Mesothelial cell of epicardium (in vitro differentiated cells): ENCODE measurements at regions not wholly inside any gene's neighbourhood (a gene's known extent, or its start where the extent isn't known, plus 50 kb on each side); places are given as distances from the start of the nearest gene placed in this dataset.
A peak's percentile ranks its signal among the peaks of the same experiment; 100 is the strongest.
"Not testable (repeated sequence)": the region's sequence is repeated elsewhere in the genome, so short reads cannot be mapped to it uniquely, and the experiment has no call there.

ENCODE experiments used
- DNase-seq, 2 experiments: peaks; one replicate each; pipeline ENCODE4 v3.0.0; 2021; ENCODE audit warnings: low spot score in 2 of 2; ENCODE audit not compliant: unreplicated experiment in 2 of 2
- H3K27ac Mint-ChIP-seq: 2 replicates; pipeline ENCODE4 v1.8.0; 2021; ENCODE audit warnings: mixed read lengths
- H3K27me3 Mint-ChIP-seq: 2 replicates; pipeline ENCODE4 v1.8.0; 2021; ENCODE audit warnings: low read depth, mixed read lengths
- H3K36me3 Mint-ChIP-seq: 2 replicates; pipeline ENCODE4 v1.8.0; 2021; ENCODE audit warnings: mixed read lengths
- H3K4me1 Mint-ChIP-seq: 2 replicates; pipeline ENCODE4 v1.8.0; 2021; ENCODE audit warnings: mixed read lengths
- H3K4me3 Mint-ChIP-seq: 2 replicates; pipeline ENCODE4 v1.8.0; 2021; ENCODE audit warnings: mild to moderate bottlenecking, moderate library complexity, mixed read lengths
- H3K9me3 Mint-ChIP-seq: 2 replicates; pipeline ENCODE4 v1.8.0; 2021; ENCODE audit warnings: mixed read lengths
- CTCF ChIP-seq: fragments of 200-600 bp; sonication (generic); IDR thresholded peaks from one replicate; pipeline ENCODE4 v1.5.0; 2021; ENCODE audit warnings: antibody characterized with exemption; ENCODE audit not compliant: unreplicated experiment

GRCh38 chr7:128591705-128592104, 80.4 kb upstream of the GARIN1A start:
- peaks cover 45% of the 10 kb centered on the region for H3K36me3 Mint-ChIP-seq
- H3K4me3 Mint-ChIP-seq = no peak overlapping the region
- H3K27ac Mint-ChIP-seq = no peak overlapping the region
- no peaks in the 10 kb centered on the region for H3K27me3 Mint-ChIP-seq
- no peak for DNase-seq
- peaks cover 3% of the 10 kb centered on the region for H3K9me3 Mint-ChIP-seq
- TF ChIP-seq CTCF = no peak
- peaks cover 5% of the 10 kb centered on the region for H3K4me1 Mint-ChIP-seq

GRCh38 chr7:128592209-128592608, 79.9 kb upstream of the GARIN1A start:
- not testable (repeated sequence) for H3K9me3 Mint-ChIP-seq, H3K4me1 Mint-ChIP-seq, H3K4me3 Mint-ChIP-seq, H3K27me3 Mint-ChIP-seq, H3K27ac Mint-ChIP-seq, DNase-seq
- peaks cover 44% of the 10 kb centered on the region for H3K36me3 Mint-ChIP-seq

GRCh38 chr7:128594061-128594460, 78.0 kb upstream of the GARIN1A start:
- DNase-seq, H3K4me3 Mint-ChIP-seq, H3K9me3 Mint-ChIP-seq, H3K4me1 Mint-ChIP-seq, H3K27me3 Mint-ChIP-seq, H3K27ac Mint-ChIP-seq: not testable (repeated sequence)
- H3K36me3 Mint-ChIP-seq = peaks cover 39% of the 10 kb centered on the region

- not testable (repeated sequence) for DNase-seq, H3K4me3 Mint-ChIP-seq, H3K27me3 Mint-ChIP-seq, H3K9me3 Mint-ChIP-seq, H3K4me1 Mint-ChIP-seq
- peaks cover 42% of the 10 kb centered on the region for H3K36me3 Mint-ChIP-seq
- H3K27ac Mint-ChIP-seq = peak overlapping the region; percentile 57
These were observed 75.6 kb upstream of the GARIN1A start for GRCh38 chr7:128596336-128597128.

- H3K36me3 Mint-ChIP-seq = peaks cover 33% of the 10 kb centered on the region
- H3K4me1 Mint-ChIP-seq, DNase-seq, H3K27ac Mint-ChIP-seq, H3K9me3 Mint-ChIP-seq, H3K27me3 Mint-ChIP-seq, H3K4me3 Mint-ChIP-seq: not testable (repeated sequence)
These were observed 73.1 kb upstream of the GARIN1A start for GRCh38 chr7:128598946-128599345.

GRCh38 chr7:128608678-128609421, 63.2 kb upstream of the GARIN1A start:
- not testable (repeated sequence) for H3K27me3 Mint-ChIP-seq, DNase-seq, H3K9me3 Mint-ChIP-seq, H3K4me1 Mint-ChIP-seq, H3K36me3 Mint-ChIP-seq
- TF ChIP-seq CTCF = peak; percentile 37
- peak overlapping the region; percentile 86 for H3K27ac Mint-ChIP-seq
- H3K4me3 Mint-ChIP-seq = peak overlapping the region; percentile 46

- not testable (repeated sequence) for DNase-seq, H3K27me3 Mint-ChIP-seq, H3K4me3 Mint-ChIP-seq, H3K36me3 Mint-ChIP-seq, H3K27ac Mint-ChIP-seq, H3K9me3 Mint-ChIP-seq, H3K4me1 Mint-ChIP-seq
These were observed 58.7 kb upstream of the GARIN1A start for GRCh38 chr7:128613366-128613765.

- H3K4me3 Mint-ChIP-seq, DNase-seq, H3K27ac Mint-ChIP-seq, H3K36me3 Mint-ChIP-seq, H3K27me3 Mint-ChIP-seq, H3K4me1 Mint-ChIP-seq, H3K9me3 Mint-ChIP-seq: not testable (repeated sequence)
These were observed 57.3 kb upstream of the GARIN1A start for GRCh38 chr7:128614812-128615211.

- not testable (repeated sequence) for H3K27me3 Mint-ChIP-seq, H3K27ac Mint-ChIP-seq, H3K4me3 Mint-ChIP-seq, DNase-seq, H3K4me1 Mint-ChIP-seq, H3K9me3 Mint-ChIP-seq
- H3K36me3 Mint-ChIP-seq = peaks cover 10% of the 10 kb centered on the region
These were observed 55.3 kb upstream of the GARIN1A start for GRCh38 chr7:128616799-128617198.
